ENCODE measurements at regions not wholly inside any gene's neighbourhood (a gene's known extent, or its start where the extent isn't known, plus 50 kb on each side); places are given as distances from the start of the nearest gene placed in this dataset.

GRCh38 chr11:26014456-26015115, 317.3 kb upstream of the ANO3 start:
- no peak for TF ChIP-seq Cebpa-rat (IDR thresholded peaks at IDR 0.05)
- Histone ChIP-seq H3K4me1 (no peaks in the 10 kb centered on the region), H3K9me3 (replicated peaks in 1 of 11) (no peaks in the 10 kb centered on the region), H3K9ac (no peak overlapping the region), H3K27ac (no peak overlapping the region), H4K20me1 (no peaks in the 10 kb centered on the region), H3K4me2 (no peak overlapping the region), H3K27me3 (no peaks in the 10 kb centered on the region), H3K4me3 (no peak overlapping the region), H3K36me3 (no peaks in the 10 kb centered on the region)

GRCh38 chr11:26017322-26017860, 314.5 kb upstream of the ANO3 start:
- TF ChIP-seq Cebpa-rat (IDR thresholded peaks at IDR 0.05): no peak
- no peaks in the 10 kb centered on the region; a peak in 1 of 22 replicates for H3K27me3 ChIP-seq
- no peak overlapping the region for H3K9ac ChIP-seq
- no peak overlapping the region for H3K4me2 ChIP-seq
- H3K9me3 ChIP-seq (replicated peaks in 1 of 11): no peaks in the 10 kb centered on the region
- no peaks in the 10 kb centered on the region for H3K36me3 ChIP-seq
- no peaks in the 10 kb centered on the region for H3K4me1 ChIP-seq
- H3K27ac ChIP-seq: no peak overlapping the region
- no peak overlapping the region for H3K4me3 ChIP-seq
- no peaks in the 10 kb centered on the region for H4K20me1 ChIP-seq

- Histone ChIP-seq H3K4me3 (no peak overlapping the region), H3K36me3 (no peaks in the 10 kb centered on the region), H3K9ac (no peak overlapping the region), H3K4me2 (no peak overlapping the region), H3K9me3 (replicated peaks in 1 of 11) (no peaks in the 10 kb centered on the region), H4K20me1 (no peaks in the 10 kb centered on the region), H3K27ac (no peak overlapping the region), H3K27me3 (no peaks in the 10 kb centered on the region; a peak in 1 of 22 replicates), H3K4me1 (no peaks in the 10 kb centered on the region)
- no peak for TF ChIP-seq Cebpa-rat (IDR thresholded peaks at IDR 0.05)
These were observed 314.0 kb upstream of the ANO3 start for GRCh38 chr11:26017903-26018302.

- no peaks in the 10 kb centered on the region; a peak in 1 of 22 replicates for H3K27me3 ChIP-seq
- H3K4me2 ChIP-seq: no peak overlapping the region
- H4K20me1 ChIP-seq: no peaks in the 10 kb centered on the region
- no peak overlapping the region for H3K4me3 ChIP-seq
- H3K9ac ChIP-seq: no peak overlapping the region
- no peak overlapping the region for H3K27ac ChIP-seq
- no peaks in the 10 kb centered on the region for H3K4me1 ChIP-seq
- TF ChIP-seq Cebpa-rat (IDR thresholded peaks at IDR 0.05): no peak
- H3K9me3 ChIP-seq (replicated peaks in 1 of 11): no peaks in the 10 kb centered on the region
- no peaks in the 10 kb centered on the region for H3K36me3 ChIP-seq
These were observed 313.6 kb upstream of the ANO3 start for GRCh38 chr11:26018336-26018735.

GRCh38 chr11:26019386-26019785, 312.5 kb upstream of the ANO3 start:
- no peaks in the 10 kb centered on the region for H4K20me1 ChIP-seq
- no peak for TF ChIP-seq Cebpa-rat (IDR thresholded peaks at IDR 0.05)
- no peaks in the 10 kb centered on the region; a peak in 1 of 22 replicates for H3K27me3 ChIP-seq
- no peaks in the 10 kb centered on the region for H3K4me1 ChIP-seq
- no peak overlapping the region for H3K4me2 ChIP-seq
- no peak overlapping the region for H3K9ac ChIP-seq
- H3K36me3 ChIP-seq: no peaks in the 10 kb centered on the region
- no peaks in the 10 kb centered on the region for H3K9me3 ChIP-seq (replicated peaks in 1 of 11)
- H3K27ac ChIP-seq: no peak overlapping the region
- H3K4me3 ChIP-seq: no peak overlapping the region

GRCh38 chr11:26021017-26021416, 310.9 kb upstream of the ANO3 start:
- Histone ChIP-seq H4K20me1 (no peaks in the 10 kb centered on the region), H3K4me2 (no peak overlapping the region), H3K27ac (no peak overlapping the region), H3K9ac (no peak overlapping the region), H3K36me3 (no peaks in the 10 kb centered on the region), H3K4me3 (no peak overlapping the region), H3K27me3 (no peaks in the 10 kb centered on the region; a peak in 1 of 22 replicates), H3K4me1 (no peaks in the 10 kb centered on the region), H3K9me3 (replicated peaks in 1 of 11) (no peaks in the 10 kb centered on the region)
- no peak for TF ChIP-seq Cebpa-rat (IDR thresholded peaks at IDR 0.05)

GRCh38 chr11:26023057-26023456, 308.9 kb upstream of the ANO3 start:
- Histone ChIP-seq H3K27ac (no peak overlapping the region), H3K4me1 (no peaks in the 10 kb centered on the region), H3K4me3 (no peak overlapping the region), H3K36me3 (no peaks in the 10 kb centered on the region), H3K4me2 (no peak overlapping the region), H3K27me3 (no peaks in the 10 kb centered on the region; a peak in 1 of 22 replicates), H4K20me1 (no peaks in the 10 kb centered on the region), H3K9me3 (replicated peaks in 1 of 11) (no peaks in the 10 kb centered on the region), H3K9ac (no peak overlapping the region)
- TF ChIP-seq Cebpa-rat (IDR thresholded peaks at IDR 0.05): no peak

GRCh38 chr11:26025676-26026075, 306.3 kb upstream of the ANO3 start:
- no peaks in the 10 kb centered on the region for H4K20me1 ChIP-seq
- no peak overlapping the region for H3K4me2 ChIP-seq
- H3K36me3 ChIP-seq: no peaks in the 10 kb centered on the region
- H3K4me1 ChIP-seq: no peaks in the 10 kb centered on the region
- no peak overlapping the region for H3K9ac ChIP-seq
- no peaks in the 10 kb centered on the region for H3K27me3 ChIP-seq
- no peak overlapping the region for H3K27ac ChIP-seq
- no peak for TF ChIP-seq Cebpa-rat (IDR thresholded peaks at IDR 0.05)
- H3K9me3 ChIP-seq (replicated peaks in 1 of 11): no peaks in the 10 kb centered on the region
- no peak overlapping the region for H3K4me3 ChIP-seq

GRCh38 chr11:26026078-26026477, 305.9 kb upstream of the ANO3 start:
- no peak for TF ChIP-seq Cebpa-rat (IDR thresholded peaks at IDR 0.05)
- Histone ChIP-seq H3K4me3 (no peak overlapping the region), H3K4me1 (no peaks in the 10 kb centered on the region), H3K4me2 (no peak overlapping the region), H3K27me3 (no peaks in the 10 kb centered on the region), H3K9ac (no peak overlapping the region), H4K20me1 (no peaks in the 10 kb centered on the region), H3K27ac (no peak overlapping the region), H3K36me3 (no peaks in the 10 kb centered on the region), H3K9me3 (replicated peaks in 1 of 11) (no peaks in the 10 kb centered on the region)

GRCh38 chr11:26027887-26028286, 304.0 kb upstream of the ANO3 start:
- H4K20me1 ChIP-seq: no peaks in the 10 kb centered on the region
- no peak overlapping the region for H3K4me3 ChIP-seq
- no peak overlapping the region for H3K9ac ChIP-seq
- no peaks in the 10 kb centered on the region for H3K4me1 ChIP-seq
- TF ChIP-seq Cebpa-rat (IDR thresholded peaks at IDR 0.05): no peak
- no peaks in the 10 kb centered on the region for H3K9me3 ChIP-seq (replicated peaks in 1 of 11)
- H3K36me3 ChIP-seq: no peaks in the 10 kb centered on the region
- H3K27ac ChIP-seq: no peak overlapping the region
- no peaks in the 10 kb centered on the region for H3K27me3 ChIP-seq
- no peak overlapping the region for H3K4me2 ChIP-seq

Data from BLaER1 treated with 17β-estradiol and CSF1 and Interleukin-3, amounts not matched to agents 10 nM and 100 nM (cell line).